HG03571 (cell line): ENCODE measurements at regions not wholly inside any gene's neighbourhood (a gene's known extent, or its start where the extent isn't known, plus 50 kb on each side); places are given as distances from the start of the nearest gene placed in this dataset.

Source experiments
- ATAC-seq: cut with Tn5 transposase; IDR thresholded peaks from one replicate; pipeline ENCODE4 v1.9.1; 2021; ENCODE audit not compliant: unreplicated experiment

DNA sequence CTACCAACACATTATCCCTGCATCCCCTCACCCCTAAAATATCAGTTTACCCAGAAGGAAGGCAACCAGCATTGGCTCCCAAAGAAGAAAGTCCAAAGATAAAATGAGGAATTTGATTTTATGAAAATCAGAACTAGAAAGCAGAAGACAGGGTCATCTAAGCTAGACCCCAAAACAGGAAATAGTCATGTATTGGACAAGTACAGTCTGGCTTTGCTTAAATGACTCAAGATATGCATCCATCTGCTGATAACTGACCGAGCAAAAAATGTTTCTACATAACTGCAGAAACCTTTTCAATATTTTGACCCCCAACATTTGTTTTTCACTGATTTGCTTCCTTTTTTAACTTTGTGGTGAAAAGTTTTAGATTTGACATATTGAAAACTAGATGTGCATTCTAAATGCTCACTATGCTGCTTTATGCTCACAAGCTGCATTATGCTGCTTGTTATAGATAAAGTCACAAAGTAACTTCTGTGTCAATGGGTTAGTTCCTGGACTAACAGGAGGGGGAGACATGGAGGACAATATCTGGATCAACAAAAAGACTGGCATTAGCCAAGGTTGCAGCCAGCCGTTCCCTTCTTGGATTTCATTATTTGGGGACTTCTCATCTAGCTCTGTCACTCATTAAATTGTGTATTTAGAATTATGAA is 227.0 kb downstream of the INHBA start:
- ATAC-seq = no peak

DNA sequence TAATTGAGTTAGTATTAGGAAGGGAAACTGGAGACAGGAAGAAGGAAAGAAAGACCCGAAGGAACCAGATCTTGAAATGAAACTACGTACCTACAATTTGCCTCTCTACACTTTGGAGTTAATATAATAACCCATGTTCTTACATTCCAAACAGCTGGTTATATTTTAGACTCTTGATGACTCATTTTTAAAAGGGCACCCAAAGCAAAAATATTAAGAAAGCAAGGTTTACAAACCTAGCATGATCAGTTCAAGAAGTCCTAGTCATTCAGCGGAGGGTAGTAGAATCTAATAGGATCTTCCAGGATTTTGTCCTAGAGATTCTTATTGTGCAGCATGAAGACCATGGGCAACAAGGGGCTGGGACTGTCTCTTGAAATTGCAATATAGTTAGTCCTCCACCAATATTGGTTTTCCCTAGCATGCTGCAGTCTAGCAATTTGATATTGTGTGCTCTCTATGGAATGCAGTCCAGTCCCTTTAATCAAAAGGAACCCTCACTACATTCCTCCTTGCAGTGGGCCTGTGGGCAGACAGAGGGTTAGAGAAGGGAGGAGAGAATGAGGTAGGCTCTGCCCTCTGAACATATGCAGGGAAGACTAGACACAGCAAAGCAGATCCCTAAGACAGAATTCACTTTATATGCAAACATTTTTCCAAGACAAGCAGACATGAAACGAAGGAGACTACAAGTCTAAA is 230.3 kb downstream of the INHBA start:
- no peak for ATAC-seq

DNA sequence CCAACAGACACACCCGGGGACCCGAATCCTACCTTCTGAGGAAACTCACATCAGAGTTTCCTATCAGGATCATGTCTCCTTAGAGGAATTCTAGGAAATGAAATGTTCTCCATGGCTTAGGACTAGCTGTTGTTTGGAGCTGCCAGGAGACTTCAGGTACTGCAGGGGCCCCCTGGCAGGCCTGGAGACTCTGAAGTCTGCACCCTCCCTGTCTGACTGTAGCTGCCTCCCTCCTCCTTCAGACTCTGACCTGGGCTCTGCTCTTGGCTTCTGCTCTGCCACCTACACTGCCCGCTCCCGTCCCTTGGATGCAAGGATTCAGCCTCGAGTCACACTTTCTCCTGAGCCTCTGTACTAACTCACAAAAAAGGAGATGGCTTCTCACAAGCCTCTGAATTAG is 232.8 kb downstream of the INHBA start:
- ATAC-seq = no peak

DNA sequence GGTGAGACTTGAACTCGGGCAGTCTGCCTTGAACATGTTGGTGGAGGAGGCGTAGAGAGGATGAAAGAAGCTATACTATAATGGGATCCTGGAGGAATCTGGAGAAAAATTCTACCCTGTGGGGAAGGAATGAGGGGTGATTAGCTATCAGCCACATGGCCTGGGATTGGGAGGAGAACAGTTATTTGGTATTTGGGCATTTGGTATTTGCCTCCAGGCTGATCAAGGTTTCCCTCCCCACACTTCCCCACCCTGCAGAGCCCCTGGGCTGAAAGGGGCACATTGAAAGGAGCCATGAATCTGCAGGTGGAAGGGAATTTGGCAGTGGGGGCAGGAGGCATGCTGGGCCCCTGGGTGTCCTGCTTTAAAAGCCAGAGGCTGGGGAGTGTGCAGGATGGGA is 235.3 kb downstream of the INHBA start:
- no peak for ATAC-seq

DNA sequence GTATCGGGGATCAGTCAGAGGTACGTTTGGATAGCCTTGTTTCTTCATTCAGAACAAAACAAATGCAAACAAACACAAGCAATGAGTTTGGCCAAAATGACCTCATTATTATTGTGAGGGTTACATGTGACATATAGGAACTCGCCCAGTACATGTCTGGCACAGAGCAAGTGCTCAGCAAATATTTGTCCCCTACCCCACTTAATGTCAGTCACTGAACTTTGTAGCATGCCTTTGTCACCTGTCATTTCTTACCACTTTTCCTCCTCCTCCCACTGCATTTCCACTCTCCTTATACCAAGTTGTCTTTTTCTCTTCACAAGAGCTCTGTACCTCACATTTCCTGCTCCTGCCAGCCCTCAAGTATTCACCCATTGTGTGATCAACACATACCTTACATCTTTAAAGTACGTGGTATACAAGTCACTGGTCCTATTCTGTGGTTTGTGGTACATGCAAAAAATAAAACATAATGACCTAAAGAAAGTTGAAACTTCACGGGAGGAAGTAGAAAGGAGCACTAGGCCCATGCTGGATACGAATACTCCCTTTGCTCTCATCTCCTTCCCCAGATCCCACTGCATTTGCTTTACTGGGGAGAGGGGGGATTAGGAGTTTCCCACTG is 236.0 kb downstream of the INHBA start:
- ATAC-seq = no peak

DNA sequence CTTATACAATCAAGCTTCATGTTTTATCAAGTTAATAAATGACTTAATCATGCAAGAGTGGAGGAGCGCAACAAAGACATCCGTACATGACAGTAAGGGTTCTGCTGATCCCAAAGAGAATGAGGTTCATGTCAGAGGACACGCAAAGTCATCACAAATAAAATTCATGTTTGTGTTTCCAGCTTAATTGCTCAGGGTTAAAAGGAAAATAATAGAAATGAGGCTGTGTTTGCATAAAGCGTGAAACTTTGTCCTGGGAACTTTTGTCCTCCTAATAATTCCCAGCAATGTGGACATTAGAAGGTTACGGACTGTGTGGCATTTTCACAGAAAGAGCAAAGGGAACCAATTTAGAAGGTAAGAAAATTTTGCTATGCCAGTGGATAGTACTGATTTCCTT is 237.3 kb downstream of the INHBA start:
- ATAC-seq = no peak

DNA sequence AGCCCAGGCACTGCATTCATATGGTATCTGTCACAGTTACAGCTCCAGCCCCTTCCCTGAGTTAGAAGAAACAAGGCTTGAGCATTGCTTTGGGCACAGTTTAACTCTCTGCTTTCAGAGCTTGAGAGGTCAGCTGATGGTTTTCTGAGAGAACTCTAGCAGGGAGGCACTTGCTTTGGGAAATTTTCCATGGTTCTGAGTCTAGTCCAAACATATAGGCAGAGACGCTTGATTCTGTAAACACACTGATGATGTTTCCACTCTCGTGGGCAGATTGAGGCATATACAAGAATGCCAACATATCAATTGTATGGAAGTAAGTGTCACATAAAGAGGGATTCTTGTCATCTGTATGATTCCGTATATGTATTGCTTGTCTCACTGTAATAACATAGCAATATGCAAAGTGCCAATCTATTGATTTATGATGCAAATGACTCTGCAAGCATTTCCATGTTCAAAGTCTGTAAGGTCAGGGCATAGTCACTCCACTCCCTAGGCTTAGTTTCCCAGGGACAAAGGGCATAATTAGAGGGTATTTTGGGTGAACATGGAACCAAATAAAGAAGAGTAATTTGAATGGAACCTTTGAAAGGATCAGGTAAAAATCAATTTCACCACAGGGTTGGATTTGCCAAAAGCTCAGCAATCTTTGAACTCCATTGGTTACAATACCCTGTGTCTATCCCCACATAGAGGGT is 239.0 kb downstream of the INHBA start:
- no peak for ATAC-seq

DNA sequence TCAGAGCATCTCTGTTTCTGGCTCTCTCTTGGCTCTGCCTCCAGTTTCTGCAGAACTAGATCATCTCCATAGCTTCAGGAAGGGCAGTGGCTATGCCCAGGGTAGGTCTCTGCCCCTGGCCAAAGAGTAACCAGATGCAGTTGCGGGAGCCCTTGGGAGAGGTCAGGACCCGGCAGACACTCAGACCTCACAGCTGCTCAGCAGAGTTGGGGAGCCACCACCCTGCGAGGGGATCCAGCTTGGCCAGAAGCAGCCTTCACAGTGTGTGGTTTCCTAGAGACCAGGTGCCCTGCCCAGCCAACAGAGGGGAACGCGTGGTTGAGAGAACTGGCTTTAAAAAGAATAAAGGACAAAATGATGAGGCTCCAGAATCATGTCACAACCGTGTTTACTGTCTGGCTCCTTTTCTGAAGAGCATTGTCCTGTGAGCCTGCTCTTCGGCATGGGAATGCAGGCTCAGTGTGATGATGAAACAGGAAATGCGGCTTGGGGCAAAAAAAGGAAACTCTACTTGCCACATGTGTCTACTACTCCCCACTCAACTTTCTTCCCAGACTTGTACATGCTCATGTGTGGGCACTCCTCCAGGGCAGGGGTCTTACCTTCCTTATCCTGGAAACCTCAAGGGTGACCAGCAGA is 243.1 kb downstream of the INHBA start:
- no peak for ATAC-seq

DNA sequence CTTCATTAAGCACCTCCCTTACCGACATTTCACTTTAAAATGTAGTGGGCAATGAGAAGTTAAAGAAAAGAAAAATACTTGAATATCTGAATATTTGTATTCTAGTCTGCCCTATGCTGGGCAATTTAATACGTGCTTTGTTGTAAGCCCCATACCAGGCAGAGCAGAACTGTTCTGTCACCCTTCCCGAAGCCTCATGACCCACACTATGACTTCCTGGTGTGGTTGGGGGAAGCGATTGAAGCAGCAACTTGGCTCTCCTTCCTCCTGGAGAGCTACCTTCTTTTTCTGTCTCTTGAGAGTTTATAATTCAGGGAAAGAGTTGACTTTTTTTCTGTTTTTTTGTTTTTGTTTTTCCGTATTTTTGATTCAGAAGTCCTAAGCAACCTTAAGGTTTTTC is 243.7 kb downstream of the INHBA start:
- no peak for ATAC-seq

DNA sequence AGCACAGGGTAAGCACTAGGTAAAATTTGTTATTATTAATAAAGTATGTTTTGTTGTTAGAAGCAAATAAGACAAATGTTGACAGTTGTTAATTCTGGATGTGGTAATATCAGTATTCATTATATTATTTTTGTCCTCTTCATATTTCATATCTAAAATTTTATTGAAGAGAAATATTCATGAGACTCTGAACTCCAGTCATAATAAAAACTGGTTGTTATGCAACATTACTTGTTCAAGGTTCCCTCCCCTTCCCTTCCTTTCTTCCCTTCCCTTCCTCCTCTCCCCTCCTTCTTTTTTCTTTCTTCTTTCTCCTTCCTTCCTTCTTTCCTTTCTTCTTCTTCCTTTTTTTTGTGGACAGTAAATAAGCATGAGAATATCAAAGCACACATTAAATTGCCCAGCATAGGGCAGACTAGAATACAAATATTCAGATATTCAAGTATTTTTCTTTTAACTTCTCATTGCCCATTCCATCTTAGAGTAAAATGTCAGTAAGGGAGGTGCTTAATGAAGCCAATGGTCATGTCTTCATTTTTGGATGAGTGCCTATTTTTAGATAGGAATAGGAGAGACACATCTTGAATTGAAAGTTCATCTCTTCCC is 245.0 kb downstream of the INHBA start:
- no peak for ATAC-seq

DNA sequence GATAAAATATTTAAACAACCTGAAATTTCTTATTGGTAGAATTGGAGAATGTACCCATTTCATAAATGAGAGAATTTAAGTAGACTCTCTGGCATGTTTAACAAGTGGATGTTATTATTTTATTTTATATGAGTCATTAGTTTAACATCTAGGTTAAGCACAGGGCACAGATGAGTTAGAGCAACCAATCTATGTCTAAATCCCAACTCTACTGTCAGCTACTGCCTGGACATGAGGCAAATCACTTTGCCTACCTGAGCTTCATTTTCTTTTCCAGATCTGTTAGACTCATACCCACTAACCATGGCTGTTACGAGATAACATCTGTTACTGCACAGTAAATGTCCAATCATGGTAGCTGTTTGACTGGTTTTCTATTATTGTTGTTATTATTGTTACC is 251.1 kb downstream of the INHBA start:
- no peak for ATAC-seq

DNA sequence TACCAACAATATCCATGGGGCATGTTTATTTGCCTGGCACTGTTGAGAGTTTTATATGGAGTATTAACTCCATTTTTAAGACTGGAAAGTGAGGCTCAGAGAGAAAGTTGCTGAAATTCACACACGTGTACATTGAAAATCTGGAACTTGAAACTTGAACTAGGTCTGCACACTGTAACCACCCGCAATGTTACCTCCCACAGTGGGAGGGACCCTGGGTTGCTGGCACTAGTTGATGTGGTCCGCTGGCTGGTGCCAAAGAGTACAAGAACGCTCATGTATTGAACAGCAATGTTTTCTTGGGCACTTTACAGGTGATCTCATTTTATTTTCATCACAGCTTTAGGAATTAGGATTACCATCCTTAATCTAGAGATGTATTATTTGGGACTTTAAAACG is 253.2 kb downstream of the INHBA start:
- no peak for ATAC-seq

DNA sequence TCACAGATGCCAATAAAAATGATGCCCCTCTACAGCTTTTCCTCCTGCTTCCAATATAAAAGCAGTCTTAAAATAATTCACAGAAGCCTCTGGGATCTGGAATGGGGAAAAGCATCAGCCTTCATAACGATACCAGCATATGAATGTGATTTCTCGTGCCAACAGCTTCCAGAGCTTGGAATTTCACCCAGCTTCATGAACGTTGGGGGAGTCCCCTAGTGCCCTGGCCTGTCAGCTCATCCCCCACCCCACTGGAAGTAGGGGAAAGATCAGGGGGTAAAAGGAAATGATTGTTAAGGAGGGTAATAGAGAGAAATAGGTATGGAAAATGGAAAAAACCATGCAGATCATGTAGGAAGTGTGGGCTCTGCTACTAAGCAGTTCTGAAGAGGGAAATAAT is 253.6 kb downstream of the INHBA start:
- ATAC-seq = no peak

DNA sequence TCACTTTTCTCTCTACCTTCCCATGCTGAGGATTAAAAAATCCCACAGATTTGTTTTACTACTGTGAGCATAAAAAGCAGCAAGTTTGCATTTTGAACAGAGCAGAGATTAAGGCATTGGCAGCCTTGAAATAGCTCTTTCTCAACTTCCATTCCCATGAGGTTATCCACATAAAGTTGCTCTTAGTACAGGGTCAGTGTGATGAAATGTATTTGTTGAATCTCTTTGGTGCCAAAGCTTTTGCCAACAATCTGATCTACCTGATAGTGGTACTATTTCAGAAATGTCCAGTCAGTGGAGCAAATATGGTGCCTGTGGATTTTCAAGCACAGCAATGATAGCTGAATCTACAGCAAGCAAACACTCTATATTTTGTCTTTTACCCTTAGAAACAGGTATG is 254.8 kb downstream of the INHBA start:
- no peak for ATAC-seq

DNA sequence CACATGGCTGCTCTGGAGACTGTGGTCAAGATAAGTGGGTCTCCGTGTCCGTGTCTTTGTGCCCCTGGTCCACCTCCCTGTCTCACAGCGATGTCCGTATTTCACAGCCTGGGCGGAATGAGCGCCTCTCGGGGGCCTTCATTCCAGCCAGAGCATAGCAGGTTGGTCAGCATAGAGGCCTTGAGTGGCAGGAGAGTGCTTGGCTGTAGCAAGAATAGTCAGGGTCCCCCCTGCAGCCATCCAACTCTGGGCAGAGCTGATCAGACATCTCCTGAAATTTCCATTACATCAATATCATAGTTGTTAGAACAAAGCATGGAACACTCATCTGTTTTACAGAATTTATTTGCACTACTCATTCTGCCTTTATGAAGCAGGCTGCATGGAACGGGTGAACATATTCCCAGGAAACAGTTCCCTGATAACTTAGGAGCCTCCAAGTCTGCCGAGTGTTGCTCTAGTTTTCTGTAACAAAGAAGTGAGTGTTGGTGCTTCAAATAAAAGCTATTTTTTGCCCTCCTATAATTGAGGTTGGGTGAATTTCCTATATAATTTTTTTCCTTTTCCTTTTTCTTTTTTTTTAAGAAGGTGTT is 255.3 kb downstream of the INHBA start:
- ATAC-seq = no peak

DNA sequence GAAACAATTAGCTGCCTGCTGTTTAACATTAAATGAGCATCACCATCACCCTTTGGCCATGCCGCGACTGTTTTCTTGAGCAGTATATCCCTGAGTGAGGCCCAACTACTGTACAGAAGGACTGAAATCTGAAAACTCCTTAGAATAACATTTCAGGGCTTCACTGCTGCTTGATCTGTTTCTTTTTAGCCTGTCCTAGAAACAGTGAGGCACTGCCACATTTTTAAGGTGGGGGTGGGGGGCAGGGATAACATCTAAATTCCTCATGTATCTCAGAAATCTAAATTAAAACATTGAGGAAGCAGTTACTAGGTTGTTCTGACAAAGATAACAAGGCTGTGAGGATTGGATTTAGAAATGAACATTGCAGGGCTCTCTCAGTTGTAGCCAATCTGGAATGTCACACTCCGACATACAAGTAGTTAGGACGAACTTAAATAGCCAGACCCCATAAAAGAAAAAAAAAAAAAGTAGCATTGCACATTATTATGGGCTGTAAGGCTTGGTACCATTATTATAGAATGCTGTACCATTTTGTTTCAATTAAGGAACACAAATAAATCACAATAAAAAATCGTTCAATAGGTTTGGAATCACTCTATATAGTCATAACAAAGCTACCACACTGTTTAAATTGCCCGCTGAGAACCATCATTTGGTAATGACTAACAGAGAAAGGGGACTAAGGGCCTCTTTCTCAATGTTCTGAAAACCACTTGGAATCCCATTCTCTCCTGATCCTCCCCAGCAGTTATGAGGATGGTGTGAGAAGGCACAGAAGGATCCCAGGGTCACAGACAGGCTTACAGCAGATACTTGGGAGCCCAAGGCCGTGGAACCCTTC is 256.1 kb downstream of the INHBA start:
- ATAC-seq = no peak

DNA sequence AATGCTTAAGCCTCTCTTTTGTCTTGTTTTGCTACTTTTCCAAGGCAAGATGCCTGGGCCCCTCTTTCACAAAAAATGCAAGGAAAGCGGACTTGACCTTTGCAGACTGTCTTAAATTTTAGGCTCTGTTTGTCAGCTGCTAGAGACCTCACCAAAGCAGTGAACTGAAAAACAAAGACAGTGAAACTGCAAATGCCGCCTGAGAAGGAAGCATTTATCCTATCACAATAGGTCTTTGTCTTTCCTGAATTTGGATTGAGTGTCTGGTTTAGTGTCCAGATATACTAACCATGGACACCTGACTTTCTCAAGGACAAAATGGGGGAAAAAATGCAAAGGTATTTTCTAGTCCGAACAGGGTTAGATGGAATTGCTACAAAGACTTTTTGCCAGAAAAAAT is 256.9 kb downstream of the INHBA start:
- no peak for ATAC-seq

DNA sequence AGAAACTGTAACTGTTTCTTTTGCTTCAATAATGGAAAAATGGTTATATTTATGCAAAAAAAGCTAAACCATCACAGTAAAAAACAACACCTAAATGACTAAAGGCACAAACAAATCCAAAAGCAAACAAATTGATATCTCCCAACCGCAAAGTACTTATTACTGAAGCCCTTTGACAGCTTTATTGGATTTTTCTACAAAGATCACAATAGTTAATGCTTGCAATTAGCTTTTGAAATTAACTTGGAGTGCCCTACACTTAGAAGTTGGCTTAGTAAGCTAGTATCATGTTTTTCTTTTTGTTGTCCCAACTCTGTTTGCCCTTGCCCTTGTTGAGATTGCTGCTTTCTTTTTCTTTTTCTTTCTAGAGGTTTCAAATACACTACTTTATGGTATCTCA is 257.5 kb downstream of the INHBA start:
- ATAC-seq = no peak

DNA sequence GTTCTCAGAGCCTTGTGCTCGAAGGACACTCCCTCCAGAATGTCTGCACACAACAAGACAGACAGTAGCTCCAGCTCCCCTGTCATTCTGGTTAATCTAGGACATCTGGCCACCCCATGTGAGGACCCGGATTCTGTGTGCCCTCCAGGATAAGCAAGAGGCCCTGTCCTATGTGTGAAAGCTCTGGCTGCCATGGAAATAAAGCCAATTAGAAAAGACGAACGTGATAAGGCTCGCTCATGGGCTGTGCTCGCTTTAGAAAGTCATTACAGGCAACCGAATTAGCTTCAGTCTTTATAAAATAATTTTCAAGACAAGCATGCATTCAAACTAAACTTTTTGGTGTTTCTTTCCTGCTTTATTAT is 263.4 kb downstream of the INHBA start:
- ATAC-seq = no peak
